ENCODE measurements at regions not wholly inside any gene's neighbourhood (a gene's known extent, or its start where the extent isn't known, plus 50 kb on each side); places are given as distances from the start of the nearest gene placed in this dataset.

- Histone ChIP-seq H2BK120ac (ENCODE audit: low read depth, low read length) (no peak overlapping the region), H3K9me1 (ENCODE audit: insufficient read depth, low read length) (no peaks in the 10 kb centered on the region), H3K9ac (ENCODE audit: low read depth, low read length) (no peak overlapping the region), H2AFZ (replicated peaks; ENCODE audit: low read length, poor library complexity) (no peak overlapping the region), H3K9me3 (ENCODE audit: control insufficient read depth, insufficient read depth, low read length) (no peaks in the 10 kb centered on the region), H2BK15ac (ENCODE audit: low read depth, low read length) (no peak overlapping the region), H3K4ac (ENCODE audit: low read depth, low read length) (no peak overlapping the region), H3K14ac (replicated peaks; ENCODE audit: low read depth, low read length) (no peak overlapping the region), H3K4me2 (ENCODE audit: low read depth, low read length) (no peak overlapping the region), H2AK9ac (replicated peaks; ENCODE audit: low read depth, low read length, poor library complexity) (no peak overlapping the region), H2BK20ac (ENCODE audit: low read depth, low read length) (no peak overlapping the region), H2AK5ac (ENCODE audit: low read depth, low read length) (no peak overlapping the region), H3K56ac (ENCODE audit: extremely low read depth, insufficient read depth, low read length) (no peak overlapping the region), H4K91ac (ENCODE audit: insufficient read depth, low read depth, low read length) (no peak overlapping the region), H4K8ac (ENCODE audit: low read depth in 2 of 2, low read length in 2 of 2) (no peak overlapping the region), H3K27ac (ENCODE audit: insufficient read depth, low read length) (no peak overlapping the region), H3K36me3 (ENCODE audit: control insufficient read depth, insufficient read depth, low read length) (no peaks in the 10 kb centered on the region), H3K4me3 (ENCODE audit: insufficient read depth, low read depth, low read length) (no peak overlapping the region), H2BK5ac (ENCODE audit: low read depth, low read length, poor library complexity, severe bottlenecking) (no peak overlapping the region), H3K23ac (ENCODE audit: low read depth, low read length) (no peak overlapping the region), H3K4me1 (ENCODE audit: control insufficient read depth, insufficient read depth, low read length) (no peaks in the 10 kb centered on the region), H4K20me1 (ENCODE audit: insufficient read depth, low read length) (no peaks in the 10 kb centered on the region), H3K79me1 (ENCODE audit: low read depth in 1 of 2, low read length in 2 of 2) (no peaks in the 10 kb centered on the region), H4K5ac (ENCODE audit: low read depth, low read length) (no peak overlapping the region), H3K18ac (ENCODE audit: low read depth, low read length) (no peak overlapping the region), H3K27me3 (ENCODE audit: control insufficient read depth, insufficient read depth, low read length) (peaks cover 3% of the 10 kb centered on the region; the same call in 1 of the 2 replicates)
- ChIA-PET CTCF (no interaction called here), POLR2A (ENCODE audit: unreplicated experiment) (no interaction called here)
- intact Hi-C loops (cut with micrococcal nuclease) (no loop called here), in situ Hi-C loops (cut with MboI; ENCODE audit: low sequenced_read_pairs) (no loop called here), dilution Hi-C loops (cut with HindIII; ENCODE audit: low sequenced_read_pairs, unreplicated experiment) (no loop called here)
- ATAC-seq (ENCODE audit: low read depth): no peak
- no peak for DNase-seq
- WGBS, 2 experiments (ENCODE audit: extremely low coverage in 2 of 2, insufficient read length in 1 of 2): 60% methylated on average over 8 of the region's 11 CpGs; no CpG with 5 or more reads in 1 of the 2 experiments
- TF ChIP-seq BHLHE40 (IDR thresholded peaks at IDR 0.05; ENCODE audit: low read depth, low read length) (no peak), SMC3 (IDR thresholded peaks at IDR 0.05; ENCODE audit: low read depth, low read length) (no peak), POLR2A (IDR thresholded peaks at IDR 0.05; ENCODE audit: low read depth, low read length) (no peak), RAD21 (IDR thresholded peaks at IDR 0.05; ENCODE audit: low read length) (no peak), MAZ (IDR thresholded peaks at IDR 0.05; ENCODE audit: borderline replicate concordance, low read depth, low read length) (no peak), RFX5 (IDR thresholded peaks at IDR 0.05; ENCODE audit: low read depth, low read length) (no peak), CHD1 (IDR thresholded peaks at IDR 0.05; ENCODE audit: low read depth, low read length) (no peak), MXI1 (IDR thresholded peaks at IDR 0.05; ENCODE audit: borderline replicate concordance, low read depth, low read length) (no peak), USF2 (IDR thresholded peaks at IDR 0.05; ENCODE audit: low read depth, low read length) (no peak), ELK1 (IDR thresholded peaks at IDR 0.05; ENCODE audit: borderline replicate concordance, low read depth, low read length) (no peak), MAFK (IDR thresholded peaks at IDR 0.05; ENCODE audit: low read depth, low read length) (no peak), CEBPB (IDR thresholded peaks at IDR 0.05; ENCODE audit: low read depth, low read length) (no peak), RCOR1 (IDR thresholded peaks at IDR 0.05; ENCODE audit: insufficient replicate concordance, low read length) (no peak)
- no TSS peak for BruUV-seq (replicated peaks)
Measured at GRCh38 chr1:213380865-213381264, 329.8 kb downstream of the RPS6KC1 start.

Measured in IMR-90 (cell line).